ENCODE measurements at regions not wholly inside any gene's neighbourhood (a gene's known extent, or its start where the extent isn't known, plus 50 kb on each side); places are given as distances from the start of the nearest gene placed in this dataset.

DNA sequence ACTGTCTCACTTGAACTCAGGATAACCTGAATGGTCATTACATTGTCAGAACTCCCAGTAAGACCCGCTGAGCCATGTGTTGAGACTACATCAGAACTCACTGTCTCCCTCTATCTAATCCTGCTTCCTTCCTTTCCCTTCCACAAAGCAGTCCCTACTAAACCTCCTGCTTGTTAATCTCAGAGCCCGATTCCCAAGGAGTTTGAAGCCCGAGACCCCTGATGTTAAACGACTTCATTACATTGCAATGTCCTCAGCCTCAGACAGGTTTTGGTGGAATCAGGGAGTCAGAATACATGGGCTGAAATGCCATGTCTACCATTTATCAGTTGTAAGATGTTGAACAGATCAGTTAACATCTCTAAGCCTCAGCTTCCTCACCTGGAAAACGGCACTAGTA is 682.4 kb downstream of the ADGRL2 start:
- no CpG with 5 or more reads among the region's 5 CpGs for WGBS (ENCODE audit: insufficient coverage, low lambda C conversion rate)
- no peak overlapping the region for H3K4me3 ChIP-seq (ENCODE audit: low read length)
- H3K9me3 ChIP-seq (ENCODE audit: control insufficient read depth, low read depth, low read length): no peaks in the 10 kb centered on the region
- H3K27ac ChIP-seq (ENCODE audit: low read length): no peak overlapping the region
- no peaks in the 10 kb centered on the region for H3K36me3 ChIP-seq (ENCODE audit: control insufficient read depth, insufficient read depth, low read length)
- no peak for DNase-seq
- no peaks in the 10 kb centered on the region for H3K27me3 ChIP-seq (ENCODE audit: control insufficient read depth, insufficient read depth, low read length)
- H3K4me1 ChIP-seq (ENCODE audit: control insufficient read depth, insufficient read depth, low read length): no peaks in the 10 kb centered on the region

- Histone ChIP-seq H3K4me3 (ENCODE audit: low read length) (no peak overlapping the region), H3K27me3 (ENCODE audit: control insufficient read depth, insufficient read depth, low read length) (no peaks in the 10 kb centered on the region), H3K36me3 (ENCODE audit: control insufficient read depth, insufficient read depth, low read length) (no peaks in the 10 kb centered on the region), H3K9me3 (ENCODE audit: control insufficient read depth, low read depth, low read length) (no peaks in the 10 kb centered on the region), H3K4me1 (ENCODE audit: control insufficient read depth, insufficient read depth, low read length) (no peaks in the 10 kb centered on the region), H3K27ac (ENCODE audit: low read length) (no peak overlapping the region)
- WGBS (ENCODE audit: insufficient coverage, low lambda C conversion rate): 83% methylated on average over 2 of the region's 3 CpGs
- DNase-seq: no peak
These were observed 678.2 kb downstream of the ADGRL2 start for GRCh38 chr1:82478916-82479315.

DNA sequence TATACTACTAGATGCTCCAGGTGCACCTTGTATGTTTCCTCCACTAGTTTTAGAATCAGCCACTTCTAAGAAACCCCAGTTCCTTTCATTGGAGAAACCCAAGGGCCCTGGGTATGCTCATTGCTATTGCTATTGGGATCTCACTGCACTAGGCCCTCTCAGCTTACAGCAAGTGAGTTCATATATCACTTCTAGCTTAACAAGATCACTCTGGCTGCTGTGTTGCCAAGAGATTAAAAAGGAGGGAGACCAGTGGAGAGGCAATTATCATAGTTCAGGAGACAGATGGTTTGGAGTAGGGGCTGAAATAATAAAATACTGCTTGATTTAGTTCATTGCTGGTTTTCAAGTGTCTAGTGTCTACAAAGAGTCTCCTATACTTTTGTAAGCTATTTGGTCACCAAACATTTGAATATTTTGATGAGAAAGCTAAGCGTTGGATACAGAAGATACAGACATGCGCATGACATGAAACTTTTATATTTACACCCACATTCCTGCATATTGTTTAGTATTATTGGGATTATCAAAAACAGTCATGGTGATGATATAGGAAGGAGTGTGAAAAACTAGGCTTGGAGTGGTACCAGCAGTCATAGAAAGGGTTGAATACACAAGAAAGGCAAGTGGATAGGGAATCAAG is 671.9 kb downstream of the ADGRL2 start:
- DNase-seq: no peak
- Histone ChIP-seq H3K4me3 (ENCODE audit: low read length) (no peak overlapping the region), H3K27ac (ENCODE audit: low read length) (no peak overlapping the region), H3K9me3 (ENCODE audit: control insufficient read depth, low read depth, low read length) (no peaks in the 10 kb centered on the region), H3K36me3 (ENCODE audit: control insufficient read depth, insufficient read depth, low read length) (no peaks in the 10 kb centered on the region), H3K4me1 (ENCODE audit: control insufficient read depth, insufficient read depth, low read length) (no peaks in the 10 kb centered on the region), H3K27me3 (ENCODE audit: control insufficient read depth, insufficient read depth, low read length) (no peaks in the 10 kb centered on the region)
- 100% methylated on average over 2 of the region's 2 CpGs for WGBS (ENCODE audit: insufficient coverage, low lambda C conversion rate)

DNA sequence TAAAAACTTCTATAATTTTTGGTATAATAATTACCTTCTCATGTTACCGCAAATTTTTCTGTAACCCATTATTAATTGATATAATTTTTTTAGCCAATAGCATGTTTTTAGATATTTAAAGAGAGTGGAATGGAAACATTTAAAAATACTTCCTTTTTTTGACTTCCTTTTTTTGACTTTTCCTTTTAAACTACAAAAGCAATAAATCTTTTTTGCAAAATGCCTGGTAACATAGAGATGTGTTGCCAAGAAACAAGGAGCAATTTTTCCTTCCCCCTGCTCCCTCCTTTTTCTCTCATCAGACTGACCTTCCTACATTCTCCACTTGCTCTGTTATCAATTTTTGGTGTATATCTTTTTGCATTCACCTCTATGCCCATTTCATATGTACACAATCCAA is 666.2 kb downstream of the ADGRL2 start:
- no peaks in the 10 kb centered on the region for H3K9me3 ChIP-seq (ENCODE audit: control insufficient read depth, low read depth, low read length)
- H3K27ac ChIP-seq (ENCODE audit: low read length): no peak overlapping the region
- no peaks in the 10 kb centered on the region for H3K36me3 ChIP-seq (ENCODE audit: control insufficient read depth, insufficient read depth, low read length)
- no peaks in the 10 kb centered on the region for H3K27me3 ChIP-seq (ENCODE audit: control insufficient read depth, insufficient read depth, low read length)
- DNase-seq: no peak
- H3K4me1 ChIP-seq (ENCODE audit: control insufficient read depth, insufficient read depth, low read length): no peaks in the 10 kb centered on the region
- 90% methylated on average over 1 of the region's 1 CpG for WGBS (ENCODE audit: insufficient coverage, low lambda C conversion rate)
- H3K4me3 ChIP-seq (ENCODE audit: low read length): no peak overlapping the region

DNA sequence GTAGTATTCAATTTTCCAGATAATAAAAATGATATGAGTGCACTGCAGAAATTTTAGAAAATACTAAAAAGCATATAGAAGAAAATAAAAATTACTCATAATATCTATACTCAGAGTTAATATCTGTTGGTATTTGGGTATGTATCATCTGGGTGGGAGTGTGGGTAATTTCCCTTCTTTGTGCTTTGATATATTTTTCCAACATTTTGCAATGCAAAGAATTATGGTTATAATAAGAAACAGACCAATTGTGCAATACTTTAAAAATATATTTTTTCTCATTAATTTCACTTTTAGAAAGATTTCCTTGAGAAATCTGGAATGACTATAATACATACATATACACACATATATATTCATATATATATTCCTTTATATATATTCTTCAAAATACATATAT is 665.7 kb downstream of the ADGRL2 start:
- Histone ChIP-seq H3K9me3 (ENCODE audit: control insufficient read depth, low read depth, low read length) (no peaks in the 10 kb centered on the region), H3K4me3 (ENCODE audit: low read length) (no peak overlapping the region), H3K27ac (ENCODE audit: low read length) (no peak overlapping the region), H3K4me1 (ENCODE audit: control insufficient read depth, insufficient read depth, low read length) (no peaks in the 10 kb centered on the region), H3K27me3 (ENCODE audit: control insufficient read depth, insufficient read depth, low read length) (no peaks in the 10 kb centered on the region), H3K36me3 (ENCODE audit: control insufficient read depth, insufficient read depth, low read length) (no peaks in the 10 kb centered on the region)
- no peak for DNase-seq

GRCh38 chr1:82465024-82465423 is 664.3 kb downstream of the ADGRL2 start:
- Histone ChIP-seq H3K4me1 (ENCODE audit: control insufficient read depth, insufficient read depth, low read length) (no peaks in the 10 kb centered on the region), H3K36me3 (ENCODE audit: control insufficient read depth, insufficient read depth, low read length) (no peaks in the 10 kb centered on the region), H3K27ac (ENCODE audit: low read length) (no peak overlapping the region), H3K4me3 (ENCODE audit: low read length) (no peak overlapping the region), H3K27me3 (ENCODE audit: control insufficient read depth, insufficient read depth, low read length) (no peaks in the 10 kb centered on the region), H3K9me3 (ENCODE audit: control insufficient read depth, low read depth, low read length) (no peaks in the 10 kb centered on the region)
- 17% methylated on average over 1 of the region's 3 CpGs for WGBS (ENCODE audit: insufficient coverage, low lambda C conversion rate)
- no peak for DNase-seq

GRCh38 chr1:82464362-82465001 is 663.7 kb downstream of the ADGRL2 start:
- WGBS (ENCODE audit: insufficient coverage, low lambda C conversion rate): no CpG with 5 or more reads among the region's 3 CpGs
- H3K27ac ChIP-seq (ENCODE audit: low read length): no peak overlapping the region
- peak; percentile 10 to 32 for DNase-seq
- H3K36me3 ChIP-seq (ENCODE audit: control insufficient read depth, insufficient read depth, low read length): no peaks in the 10 kb centered on the region
- no peaks in the 10 kb centered on the region for H3K9me3 ChIP-seq (ENCODE audit: control insufficient read depth, low read depth, low read length)
- no peaks in the 10 kb centered on the region for H3K4me1 ChIP-seq (ENCODE audit: control insufficient read depth, insufficient read depth, low read length)
- H3K4me3 ChIP-seq (ENCODE audit: low read length): no peak overlapping the region
- no peaks in the 10 kb centered on the region for H3K27me3 ChIP-seq (ENCODE audit: control insufficient read depth, insufficient read depth, low read length)

- Histone ChIP-seq H3K27me3 (ENCODE audit: control insufficient read depth, insufficient read depth, low read length) (no peaks in the 10 kb centered on the region), H3K4me1 (ENCODE audit: control insufficient read depth, insufficient read depth, low read length) (no peaks in the 10 kb centered on the region), H3K36me3 (ENCODE audit: control insufficient read depth, insufficient read depth, low read length) (no peaks in the 10 kb centered on the region), H3K4me3 (ENCODE audit: low read length) (no peak overlapping the region), H3K27ac (ENCODE audit: low read length) (no peak overlapping the region), H3K9me3 (ENCODE audit: control insufficient read depth, low read depth, low read length) (no peaks in the 10 kb centered on the region)
- DNase-seq: no peak
- WGBS (ENCODE audit: insufficient coverage, low lambda C conversion rate): 71% methylated on average over 1 of the region's 1 CpG
These were observed 663.2 kb downstream of the ADGRL2 start for GRCh38 chr1:82463951-82464350.

DNA sequence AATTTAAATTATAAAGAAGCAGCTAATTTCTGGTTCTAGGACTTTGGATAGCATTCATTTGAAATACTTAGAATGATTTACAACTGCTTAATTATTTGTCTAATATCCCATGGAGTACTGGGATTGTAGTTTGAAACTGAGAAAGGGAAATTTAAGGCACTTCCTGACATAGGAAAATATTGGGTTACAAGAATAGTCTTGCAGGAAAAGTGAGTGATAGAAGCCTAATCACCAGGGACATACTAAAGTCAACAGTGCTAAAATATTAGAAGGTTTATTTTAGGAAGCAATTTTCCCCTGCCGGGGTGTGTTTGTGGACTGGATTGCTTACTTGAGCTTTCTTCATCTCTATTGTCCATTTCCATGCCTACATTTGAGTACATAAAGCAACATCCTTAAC is 661.6 kb downstream of the ADGRL2 start:
- H3K9me3 ChIP-seq (ENCODE audit: control insufficient read depth, low read depth, low read length): no peaks in the 10 kb centered on the region
- H3K4me3 ChIP-seq (ENCODE audit: low read length): no peak overlapping the region
- no peaks in the 10 kb centered on the region for H3K4me1 ChIP-seq (ENCODE audit: control insufficient read depth, insufficient read depth, low read length)
- no peak overlapping the region for H3K27ac ChIP-seq (ENCODE audit: low read length)
- DNase-seq: no peak
- WGBS (ENCODE audit: insufficient coverage, low lambda C conversion rate): 33% methylated on average over 1 of the region's 1 CpG
- no peaks in the 10 kb centered on the region for H3K27me3 ChIP-seq (ENCODE audit: control insufficient read depth, insufficient read depth, low read length)
- no peaks in the 10 kb centered on the region for H3K36me3 ChIP-seq (ENCODE audit: control insufficient read depth, insufficient read depth, low read length)

- Histone ChIP-seq H3K36me3 (ENCODE audit: control insufficient read depth, insufficient read depth, low read length) (no peaks in the 10 kb centered on the region), H3K9me3 (ENCODE audit: control insufficient read depth, low read depth, low read length) (no peaks in the 10 kb centered on the region), H3K4me1 (ENCODE audit: control insufficient read depth, insufficient read depth, low read length) (no peaks in the 10 kb centered on the region), H3K4me3 (ENCODE audit: low read length) (no peak overlapping the region), H3K27me3 (ENCODE audit: control insufficient read depth, insufficient read depth, low read length) (no peaks in the 10 kb centered on the region), H3K27ac (ENCODE audit: low read length) (no peak overlapping the region)
- WGBS (ENCODE audit: insufficient coverage, low lambda C conversion rate): 80% methylated on average over 1 of the region's 1 CpG
- DNase-seq: no peak
These were observed 654.6 kb downstream of the ADGRL2 start for GRCh38 chr1:82455342-82455741.

- no CpG with 5 or more reads among the region's 3 CpGs for WGBS (ENCODE audit: insufficient coverage, low lambda C conversion rate)
- Histone ChIP-seq H3K9me3 (ENCODE audit: control insufficient read depth, low read depth, low read length) (no peaks in the 10 kb centered on the region), H3K4me1 (ENCODE audit: control insufficient read depth, insufficient read depth, low read length) (no peaks in the 10 kb centered on the region), H3K4me3 (ENCODE audit: low read length) (no peak overlapping the region), H3K27ac (ENCODE audit: low read length) (no peak overlapping the region), H3K36me3 (ENCODE audit: control insufficient read depth, insufficient read depth, low read length) (no peaks in the 10 kb centered on the region), H3K27me3 (ENCODE audit: control insufficient read depth, insufficient read depth, low read length) (no peaks in the 10 kb centered on the region)
- DNase-seq: no peak
These were observed 653.7 kb downstream of the ADGRL2 start for GRCh38 chr1:82454431-82454830.
